Psoas muscle (tissue), 7 donors: ENCODE measurements at regions not wholly inside any gene's neighbourhood (a gene's known extent, or its start where the extent isn't known, plus 50 kb on each side); places are given as distances from the start of the nearest gene placed in this dataset.
"Not testable (repeated sequence)": the region's sequence is repeated elsewhere in the genome, so short reads cannot be mapped to it uniquely, and the experiment has no call there.

Experiments used
- ATAC-seq, 4 donors: fragments of 200-7000 bp; cut with Tn5 transposase; one replicate each; pipeline ENCODE4 v1.9.1; 2020; ENCODE audit warnings: moderate library complexity in 3 of 4, mild to moderate bottlenecking in 2 of 4
- DNase-seq, 2 donors: peaks; one replicate each; pipeline ENCODE4 v3.0.0-alpha.2; 2020
- H3K27ac ChIP-seq: fragments of 200-600 bp; one replicate; pipeline ENCODE4 v1.8.0; 2022
- H3K27me3 ChIP-seq, 3 donors: fragments of 200-600 bp in 1 of 3; one replicate each; pipeline versions ENCODE4 v1.6.1 to v1.8.0; 2013 to 2022; ENCODE audit warnings: low read length in 2 of 3, mild to moderate bottlenecking in 2 of 3, moderate library complexity in 1 of 3; ENCODE audit not compliant: insufficient read depth in 3 of 3
- H3K36me3 ChIP-seq, 2 donors: fragments of 200-600 bp in 1 of 2; one replicate each; pipeline versions ENCODE4 v1.6.1 to v1.8.0; 2013 to 2022; ENCODE audit warnings: low read depth in 1 of 2, mild to moderate bottlenecking in 1 of 2, moderate library complexity in 1 of 2; ENCODE audit not compliant: insufficient read depth in 1 of 2
- H3K4me1 ChIP-seq: fragments of 200-600 bp; one replicate; pipeline ENCODE4 v1.8.0; 2022
- H3K4me3 ChIP-seq: fragments of 200-600 bp; one replicate; pipeline ENCODE4 v1.8.0; 2022; ENCODE audit warnings: mild to moderate bottlenecking
- H3K9me3 ChIP-seq: fragments of 200-600 bp; one replicate; pipeline ENCODE4 v1.8.0; 2022
- CTCF ChIP-seq: fragments of 200-600 bp; IDR thresholded peaks from one replicate; pipeline ENCODE4 v1.8.0; 2022; ENCODE audit warnings: antibody characterized with exemption
- WGBS, 3 donors: extraction: QIAGEN DNeasy Blood & Tissue Kit; methylation state at CpG; one replicate each; pipeline versions ENCODE4 v1.1.6 to v1.1.7; 2013; 5-methylcytosine and 5-hydroxymethylcytosine counted together
- intact Hi-C, 2 donors: fragments of 100-400 bp; cut with DNase I; formaldehyde crosslinking; loops; one replicate each; pipeline versions ENCODE4 v1.11.0 to v1.14.2; 2022
- donor health status: healthy with polysubstance abuse.
- donor health status: DM: no; HTN: no; CAD: no; lungs with moderate emphysema.
- donor health status: Bipolar disorder and iron deficiency.
- donor health status: healthy.
- donor health status: DM: yes; HTN: yes; CAD: no.
- donor health status: DM: no; HTN: no; CAD: no.
- donor health status: DM: yes; HTN: yes; CAD: no.

- Histone ChIP-seq H3K9me3 (no peaks in the 10 kb centered on the region), H3K4me1 (no peaks in the 10 kb centered on the region), H3K27me3 (peaks cover 0 to 2% (median 0%) of the 10 kb centered on the region in 3 donors), H3K36me3 (no peaks in the 10 kb centered on the region), H3K4me3 (no peak overlapping the region), H3K27ac (no peak overlapping the region)
- TF ChIP-seq CTCF: no peak
- intact Hi-C loops: no loop called here
- ATAC-seq: no peak
- 77 to 81% (median 77%) methylated on average over 4 of the region's 4 CpGs for WGBS, 3 donors
- DNase-seq: no peak
Observed at GRCh38 chr16:47817048-47817447, 338.7 kb downstream of the ABCC12 start.

- no peak for ATAC-seq
- TF ChIP-seq CTCF: no peak
- Histone ChIP-seq H3K4me1 (no peaks in the 10 kb centered on the region), H3K36me3 (no peaks in the 10 kb centered on the region), H3K9me3 (no peaks in the 10 kb centered on the region), H3K27me3 (peaks cover 0 to 2% (median 0%) of the 10 kb centered on the region in 3 donors), H3K4me3 (no peak overlapping the region), H3K27ac (no peak overlapping the region)
- DNase-seq: no peak
- intact Hi-C loops: no loop called here
Observed at GRCh38 chr16:47816511-47816910, 339.3 kb downstream of the ABCC12 start.

GRCh38 chr16:47815655-47816054, 340.1 kb downstream of the ABCC12 start:
- Histone ChIP-seq H3K9me3 (no peaks in the 10 kb centered on the region), H3K4me1 (no peaks in the 10 kb centered on the region), H3K27me3 (peaks cover 0 to 2% (median 0%) of the 10 kb centered on the region in 3 donors), H3K36me3 (no peaks in the 10 kb centered on the region), H3K27ac (no peak overlapping the region), H3K4me3 (no peak overlapping the region)
- DNase-seq (no peak), ATAC-seq (no peak)
- intact Hi-C loops: no loop called here
- no peak for TF ChIP-seq CTCF

GRCh38 chr16:47811758-47812157, 344.0 kb downstream of the ABCC12 start:
- H3K27me3 ChIP-seq, ATAC-seq, H3K4me1 ChIP-seq, H3K9me3 ChIP-seq, H3K36me3 ChIP-seq, DNase-seq, intact Hi-C loops, H3K27ac ChIP-seq, H3K4me3 ChIP-seq: not testable (repeated sequence)
- WGBS, 3 donors: 81 to 83% (median 82%) methylated on average over 2 of the region's 3 CpGs

GRCh38 chr16:47806309-47806847, 345.2 kb downstream of the PHKB start:
- no peak for TF ChIP-seq CTCF
- ATAC-seq (no peak), DNase-seq (no peak)
- no peaks in the 10 kb centered on the region for H3K9me3 ChIP-seq
- no peaks in the 10 kb centered on the region for H3K4me1 ChIP-seq
- WGBS, 3 donors: 79 to 85% (median 82%) methylated on average over 10 of the region's 10 CpGs
- no peaks in the 10 kb centered on the region for H3K27me3 ChIP-seq
- intact Hi-C loops: no loop called here
- H3K36me3 ChIP-seq: no peaks in the 10 kb centered on the region
- no peak overlapping the region for H3K4me3 ChIP-seq
- H3K27ac ChIP-seq: no peak overlapping the region
